HepG2 (cell line): ENCODE measurements at regions not wholly inside any gene's neighbourhood (a gene's known extent, or its start where the extent isn't known, plus 50 kb on each side); places are given as distances from the start of the nearest gene placed in this dataset.

Source experiments
- AFF4 ChIP-seq: sonication (generic); formaldehyde crosslinking; IDR thresholded peaks from 2 replicates; pipeline ENCODE4 v1.4.0; 2020; ENCODE audit warnings: missing genetic modification reagents
- GABPA ChIP-seq, 2 experiments: IDR thresholded peaks; 2 replicates each; pipeline ENCODE4 v1.6.1; 2011 to 2016; ENCODE audit warnings: low read depth in 2 of 2, low read length in 1 of 2, missing biosample characterization in 1 of 2, missing genetic modification characterization in 1 of 2
- THAP8 ChIP-seq: sonication (generic); formaldehyde crosslinking; IDR thresholded peaks from 2 replicates; pipeline ENCODE4 v1.5.1; 2020; ENCODE audit warnings: missing genetic modification reagents, mild to moderate bottlenecking, borderline replicate concordance

GRCh38 chr21:28442624-28443023 lies 550.1 kb downstream of the LTN1 start:
- TF ChIP-seq GABPA (IDR thresholded peaks at IDR 0.05; ENCODE audit: low read depth, low read length) = no peak
- TF ChIP-seq GABPA (CRISPR knock-in tag; IDR thresholded peaks at IDR 0.05; ENCODE audit: low read depth) = no peak
- TF ChIP-seq THAP8 (CRISPR knock-in tag) = no peak
- TF ChIP-seq AFF4 = no peak
